Upper lobe of right lung (tissue), 1 donor: ENCODE measurements at regions not wholly inside any gene's neighbourhood (a gene's known extent, or its start where the extent isn't known, plus 50 kb on each side); places are given as distances from the start of the nearest gene placed in this dataset.

Experiments
- ATAC-seq: fragments of 200-7000 bp; cut with Tn5 transposase; one replicate; pipeline ENCODE4 v1.9.1; 2020; ENCODE audit warnings: mild to moderate bottlenecking, moderate library complexity
- DNase-seq: peaks from one replicate; pipeline ENCODE4 v3.0.0-alpha.2; 2020
- H3K27ac ChIP-seq: fragments of 200-600 bp; one replicate; pipeline ENCODE4 v1.8.0; 2022
- H3K27me3 ChIP-seq: fragments of 200-600 bp; one replicate; pipeline ENCODE4 v1.8.0; 2022; ENCODE audit warnings: mild to moderate bottlenecking
- H3K36me3 ChIP-seq: fragments of 200-600 bp; one replicate; pipeline ENCODE4 v1.8.0; 2022
- H3K4me1 ChIP-seq: fragments of 200-600 bp; one replicate; pipeline ENCODE4 v1.8.0; 2022
- H3K4me3 ChIP-seq: fragments of 200-600 bp; one replicate; pipeline ENCODE4 v1.8.0; 2022; ENCODE audit warnings: mild to moderate bottlenecking
- H3K9me3 ChIP-seq: fragments of 200-600 bp; one replicate; pipeline ENCODE4 v1.8.0; 2022
- intact Hi-C: fragments of 100-400 bp; cut with DNase I; formaldehyde crosslinking; loops from one replicate; pipeline ENCODE4 v1.11.0; 2022
- TF ChIP-seq, protein P1 (sequence below): fragments of 200-600 bp; IDR thresholded peaks from one replicate; pipeline ENCODE4 v1.8.0; 2022; ENCODE audit warnings: antibody characterized with exemption
- donor health status: DM: no; HTN: yes; CAD: no; lungs with severe emphysema.

GRCh38 chr11:32326522-32326921 is 108.8 kb downstream of the WT1 start:
- Histone ChIP-seq H3K9me3 (no peaks in the 10 kb centered on the region), H3K4me1 (no peaks in the 10 kb centered on the region), H3K27ac (no peak overlapping the region), H3K4me3 (no peak overlapping the region), H3K27me3 (peaks cover 12% of the 10 kb centered on the region), H3K36me3 (no peaks in the 10 kb centered on the region)
- no peak for ATAC-seq
- TF ChIP-seq, protein P1, sequence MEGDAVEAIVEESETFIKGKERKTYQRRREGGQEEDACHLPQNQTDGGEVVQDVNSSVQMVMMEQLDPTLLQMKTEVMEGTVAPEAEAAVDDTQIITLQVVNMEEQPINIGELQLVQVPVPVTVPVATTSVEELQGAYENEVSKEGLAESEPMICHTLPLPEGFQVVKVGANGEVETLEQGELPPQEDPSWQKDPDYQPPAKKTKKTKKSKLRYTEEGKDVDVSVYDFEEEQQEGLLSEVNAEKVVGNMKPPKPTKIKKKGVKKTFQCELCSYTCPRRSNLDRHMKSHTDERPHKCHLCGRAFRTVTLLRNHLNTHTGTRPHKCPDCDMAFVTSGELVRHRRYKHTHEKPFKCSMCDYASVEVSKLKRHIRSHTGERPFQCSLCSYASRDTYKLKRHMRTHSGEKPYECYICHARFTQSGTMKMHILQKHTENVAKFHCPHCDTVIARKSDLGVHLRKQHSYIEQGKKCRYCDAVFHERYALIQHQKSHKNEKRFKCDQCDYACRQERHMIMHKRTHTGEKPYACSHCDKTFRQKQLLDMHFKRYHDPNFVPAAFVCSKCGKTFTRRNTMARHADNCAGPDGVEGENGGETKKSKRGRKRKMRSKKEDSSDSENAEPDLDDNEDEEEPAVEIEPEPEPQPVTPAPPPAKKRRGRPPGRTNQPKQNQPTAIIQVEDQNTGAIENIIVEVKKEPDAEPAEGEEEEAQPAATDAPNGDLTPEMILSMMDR: no peak
- intact Hi-C loops: no loop called here
- no peak for DNase-seq

GRCh38 chr11:32328392-32328791 is 106.9 kb downstream of the WT1 start:
- no peaks in the 10 kb centered on the region for H3K27me3 ChIP-seq
- no peak overlapping the region for H3K4me3 ChIP-seq
- no peak overlapping the region for H3K27ac ChIP-seq
- intact Hi-C loops: no loop called here
- ATAC-seq: no peak
- no peak for DNase-seq
- H3K9me3 ChIP-seq: no peaks in the 10 kb centered on the region
- no peaks in the 10 kb centered on the region for H3K4me1 ChIP-seq
- TF ChIP-seq, protein P1: no peak
- no peaks in the 10 kb centered on the region for H3K36me3 ChIP-seq

- Histone ChIP-seq H3K27ac (no peak overlapping the region), H3K9me3 (no peaks in the 10 kb centered on the region), H3K4me3 (no peak overlapping the region), H3K36me3 (no peaks in the 10 kb centered on the region), H3K4me1 (no peaks in the 10 kb centered on the region), H3K27me3 (peaks cover 9% of the 10 kb centered on the region)
- no peak for ATAC-seq
- DNase-seq: no peak
- intact Hi-C loops: no loop called here
- TF ChIP-seq, protein P1: no peak
Measured at GRCh38 chr11:32331098-32331497, 104.2 kb downstream of the WT1 start.

GRCh38 chr11:32331792-32332191 is 103.5 kb downstream of the WT1 start:
- intact Hi-C loops: no loop called here
- Histone ChIP-seq H3K4me3 (no peak overlapping the region), H3K9me3 (no peaks in the 10 kb centered on the region), H3K4me1 (no peaks in the 10 kb centered on the region), H3K27ac (no peak overlapping the region), H3K27me3 (peaks cover 9% of the 10 kb centered on the region), H3K36me3 (no peaks in the 10 kb centered on the region)
- ATAC-seq (no peak), DNase-seq (no peak)
- TF ChIP-seq, protein P1: no peak

- no peaks in the 10 kb centered on the region for H3K36me3 ChIP-seq
- TF ChIP-seq, protein P1: no peak
- peaks cover 16% of the 10 kb centered on the region for H3K27me3 ChIP-seq
- H3K4me3 ChIP-seq: peak overlapping the region; percentile 50
- H3K27ac ChIP-seq: no peak overlapping the region
- intact Hi-C loops: no loop called here
- DNase-seq (no peak), ATAC-seq (no peak)
- H3K9me3 ChIP-seq: no peaks in the 10 kb centered on the region
- no peaks in the 10 kb centered on the region for H3K4me1 ChIP-seq
Measured at GRCh38 chr11:32332990-32333319, 102.4 kb downstream of the WT1 start.

GRCh38 chr11:32333320-32333991 is 101.9 kb downstream of the WT1 start:
- Histone ChIP-seq H3K4me3 (peak overlapping the region; percentile 50), H3K27me3 (peaks cover 16% of the 10 kb centered on the region), H3K36me3 (no peaks in the 10 kb centered on the region), H3K27ac (no peak overlapping the region), H3K9me3 (no peaks in the 10 kb centered on the region), H3K4me1 (no peaks in the 10 kb centered on the region)
- TF ChIP-seq, protein P1: peak; percentile 34
- DNase-seq (peak; percentile 81), ATAC-seq (peak; percentile 89)
- intact Hi-C loops: no loop called here
